ENCODE measurements at regions not wholly inside any gene's neighbourhood (a gene's known extent, or its start where the extent isn't known, plus 50 kb on each side); places are given as distances from the start of the nearest gene placed in this dataset.

GRCh38 chr5:113922343-113922742 is 408.8 kb downstream of the YTHDC2 start:
- no peaks in the 10 kb centered on the region for H3K27me3 ChIP-seq (ENCODE audit: control insufficient read depth in 2 of 2, insufficient read depth in 2 of 2, low read length in 2 of 2)
- no peaks in the 10 kb centered on the region for H3K36me3 ChIP-seq (ENCODE audit: control insufficient read depth in 2 of 2, insufficient read depth in 2 of 2, low read length in 2 of 2)
- no peaks in the 10 kb centered on the region for H3K9me3 ChIP-seq (ENCODE audit: control insufficient read depth in 2 of 2, low read length in 2 of 2)
- no peaks in the 10 kb centered on the region for H3K4me1 ChIP-seq (ENCODE audit: control insufficient read depth in 2 of 2, insufficient read depth in 2 of 2, low read length in 2 of 2)
- H3K4me3 ChIP-seq (ENCODE audit: low read length in 2 of 2), result no peak overlapping the region
- no peak overlapping the region for H3K27ac ChIP-seq (ENCODE audit: low read depth in 2 of 2, low read length in 2 of 2)
- H3K9ac ChIP-seq (ENCODE audit: low read depth in 1 of 2, low read length in 2 of 2), result no peak overlapping the region

DNA sequence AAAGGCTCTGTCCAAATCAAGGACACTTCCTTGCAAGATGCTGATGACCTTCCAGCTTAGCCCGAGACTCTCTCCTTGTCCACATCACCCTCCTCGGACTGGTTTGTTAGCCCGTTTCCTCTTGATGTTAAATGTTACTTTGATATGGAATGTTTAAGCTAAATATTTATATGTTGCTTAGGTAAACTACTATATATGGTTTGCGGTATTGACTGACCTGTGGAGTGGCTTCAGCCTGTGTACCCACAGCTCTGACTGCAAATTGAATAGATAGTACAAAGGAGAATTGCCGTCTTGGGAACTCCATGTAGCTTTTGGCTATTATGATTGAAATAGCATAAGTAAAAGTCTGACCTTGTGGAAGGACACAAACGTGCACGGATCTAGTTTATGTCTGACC is 422.0 kb downstream of the YTHDC2 start:
- Histone ChIP-seq H3K4me1 (ENCODE audit: control insufficient read depth in 2 of 2, insufficient read depth in 2 of 2, low read length in 2 of 2) (no peaks in the 10 kb centered on the region), H3K4me3 (ENCODE audit: low read length in 2 of 2) (no peak overlapping the region), H3K9ac (ENCODE audit: low read depth in 1 of 2, low read length in 2 of 2) (no peak overlapping the region), H3K36me3 (ENCODE audit: control insufficient read depth in 2 of 2, insufficient read depth in 2 of 2, low read length in 2 of 2) (no peaks in the 10 kb centered on the region), H3K27ac (ENCODE audit: low read depth in 2 of 2, low read length in 2 of 2) (no peak overlapping the region), H3K9me3 (ENCODE audit: control insufficient read depth in 2 of 2, low read length in 2 of 2) (no peaks in the 10 kb centered on the region), H3K27me3 (ENCODE audit: control insufficient read depth in 2 of 2, insufficient read depth in 2 of 2, low read length in 2 of 2) (no peaks in the 10 kb centered on the region)

- H3K36me3 ChIP-seq (ENCODE audit: control insufficient read depth in 2 of 2, insufficient read depth in 2 of 2, low read length in 2 of 2), result no peaks in the 10 kb centered on the region
- H3K4me3 ChIP-seq (ENCODE audit: low read length in 2 of 2), result no peak overlapping the region
- no peaks in the 10 kb centered on the region for H3K27me3 ChIP-seq (ENCODE audit: control insufficient read depth in 2 of 2, insufficient read depth in 2 of 2, low read length in 2 of 2)
- no peak overlapping the region for H3K27ac ChIP-seq (ENCODE audit: low read depth in 2 of 2, low read length in 2 of 2)
- no peaks in the 10 kb centered on the region for H3K4me1 ChIP-seq (ENCODE audit: control insufficient read depth in 2 of 2, insufficient read depth in 2 of 2, low read length in 2 of 2)
- H3K9me3 ChIP-seq (ENCODE audit: control insufficient read depth in 2 of 2, low read length in 2 of 2), result no peaks in the 10 kb centered on the region
- H3K9ac ChIP-seq (ENCODE audit: low read depth in 1 of 2, low read length in 2 of 2), result no peak overlapping the region
Measured at GRCh38 chr5:113937301-113937700, 423.8 kb downstream of the YTHDC2 start.

GRCh38 chr5:113939988-113940387 is 421.9 kb upstream of the KCNN2 start:
- Histone ChIP-seq H3K9me3 (ENCODE audit: control insufficient read depth in 2 of 2, low read length in 2 of 2) (no peaks in the 10 kb centered on the region), H3K9ac (ENCODE audit: low read depth in 1 of 2, low read length in 2 of 2) (no peak overlapping the region), H3K4me3 (ENCODE audit: low read length in 2 of 2) (no peak overlapping the region), H3K36me3 (ENCODE audit: control insufficient read depth in 2 of 2, insufficient read depth in 2 of 2, low read length in 2 of 2) (no peaks in the 10 kb centered on the region), H3K4me1 (ENCODE audit: control insufficient read depth in 2 of 2, insufficient read depth in 2 of 2, low read length in 2 of 2) (no peaks in the 10 kb centered on the region), H3K27ac (ENCODE audit: low read depth in 2 of 2, low read length in 2 of 2) (no peak overlapping the region), H3K27me3 (ENCODE audit: control insufficient read depth in 2 of 2, insufficient read depth in 2 of 2, low read length in 2 of 2) (no peaks in the 10 kb centered on the region)

DNA sequence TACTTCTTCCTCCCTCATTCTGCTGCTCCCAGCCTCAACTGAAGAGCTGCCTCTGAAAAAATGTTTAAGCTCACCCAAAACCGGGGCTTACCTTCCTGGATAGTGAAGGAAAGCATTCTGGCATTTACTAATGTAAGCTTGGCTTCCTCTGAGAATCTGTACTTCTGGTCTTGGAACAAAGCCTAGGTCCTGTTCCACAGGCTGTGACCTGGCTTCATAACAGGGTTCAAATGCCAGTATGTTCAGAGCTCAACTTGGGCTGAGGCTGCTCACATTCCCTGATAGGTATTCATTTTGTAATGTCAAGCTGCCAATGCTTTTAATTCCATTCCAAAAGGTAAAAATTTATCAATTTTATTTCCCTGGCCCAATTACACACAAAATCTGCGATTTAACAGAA is 411.7 kb upstream of the KCNN2 start:
- H3K4me1 ChIP-seq (ENCODE audit: control insufficient read depth in 2 of 2, insufficient read depth in 2 of 2, low read length in 2 of 2), result no peaks in the 10 kb centered on the region
- H3K27me3 ChIP-seq (ENCODE audit: control insufficient read depth in 2 of 2, insufficient read depth in 2 of 2, low read length in 2 of 2), result peaks cover 0 to 3% of the 10 kb centered on the region in 2 donors
- H3K4me3 ChIP-seq (ENCODE audit: low read length in 2 of 2), result no peak overlapping the region
- no peaks in the 10 kb centered on the region for H3K36me3 ChIP-seq (ENCODE audit: control insufficient read depth in 2 of 2, insufficient read depth in 2 of 2, low read length in 2 of 2)
- no peaks in the 10 kb centered on the region for H3K9me3 ChIP-seq (ENCODE audit: control insufficient read depth in 2 of 2, low read length in 2 of 2)
- no peak overlapping the region for H3K9ac ChIP-seq (ENCODE audit: low read depth in 1 of 2, low read length in 2 of 2)
- H3K27ac ChIP-seq (ENCODE audit: low read depth in 2 of 2, low read length in 2 of 2), result no peak overlapping the region

DNA sequence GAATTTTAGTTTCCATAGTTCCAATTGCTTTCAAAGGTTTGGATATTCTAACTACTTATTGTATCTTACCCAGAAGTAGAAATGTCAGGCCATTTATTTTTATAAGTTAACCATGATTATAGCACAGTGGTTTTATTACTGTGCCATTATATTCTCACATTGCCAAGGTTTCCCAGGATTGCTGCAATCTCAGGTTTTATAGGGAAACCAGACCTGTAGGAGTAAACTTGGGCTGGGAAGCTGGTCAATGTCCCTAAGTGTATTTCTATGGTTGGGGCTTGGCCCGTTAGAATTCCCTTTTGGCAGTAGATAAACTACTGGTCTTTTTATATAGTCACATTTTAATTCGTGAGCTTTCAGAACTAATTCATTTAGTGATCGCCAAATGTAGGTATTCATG is 396.6 kb upstream of the KCNN2 start:
- H3K4me1 ChIP-seq (ENCODE audit: control insufficient read depth in 2 of 2, insufficient read depth in 2 of 2, low read length in 2 of 2), result no peaks in the 10 kb centered on the region
- no peaks in the 10 kb centered on the region for H3K36me3 ChIP-seq (ENCODE audit: control insufficient read depth in 2 of 2, insufficient read depth in 2 of 2, low read length in 2 of 2)
- no peak overlapping the region for H3K4me3 ChIP-seq (ENCODE audit: low read length in 2 of 2)
- H3K27me3 ChIP-seq (ENCODE audit: control insufficient read depth in 2 of 2, insufficient read depth in 2 of 2, low read length in 2 of 2), result no peaks in the 10 kb centered on the region
- no peaks in the 10 kb centered on the region for H3K9me3 ChIP-seq (ENCODE audit: control insufficient read depth in 2 of 2, low read length in 2 of 2)
- H3K9ac ChIP-seq (ENCODE audit: low read depth in 1 of 2, low read length in 2 of 2), result no peak overlapping the region
- H3K27ac ChIP-seq (ENCODE audit: low read depth in 2 of 2, low read length in 2 of 2), result no peak overlapping the region

DNA sequence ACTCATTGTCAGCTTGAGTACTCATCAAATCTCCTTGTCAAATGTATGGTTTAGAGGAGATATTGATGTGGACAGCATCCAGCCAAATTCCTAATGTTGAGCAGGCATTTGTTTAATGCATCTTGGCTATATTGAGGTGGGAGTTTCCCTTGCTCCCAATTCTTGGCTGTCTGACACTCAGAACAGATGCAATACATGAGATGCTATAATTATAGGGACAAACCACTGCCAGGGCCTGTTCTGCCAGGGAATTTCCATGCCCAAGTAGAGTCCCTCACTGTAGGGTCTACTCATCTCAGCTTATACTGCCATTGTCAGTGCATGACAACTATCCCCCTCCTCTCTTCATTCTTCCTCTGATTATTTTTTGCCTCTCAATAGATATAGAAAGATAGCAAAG is 392.0 kb upstream of the KCNN2 start:
- Histone ChIP-seq H3K4me3 (ENCODE audit: low read length in 2 of 2) (no peak overlapping the region), H3K9me3 (ENCODE audit: control insufficient read depth in 2 of 2, low read length in 2 of 2) (no peaks in the 10 kb centered on the region), H3K36me3 (ENCODE audit: control insufficient read depth in 2 of 2, insufficient read depth in 2 of 2, low read length in 2 of 2) (no peaks in the 10 kb centered on the region), H3K9ac (ENCODE audit: low read depth in 1 of 2, low read length in 2 of 2) (no peak overlapping the region), H3K4me1 (ENCODE audit: control insufficient read depth in 2 of 2, insufficient read depth in 2 of 2, low read length in 2 of 2) (no peaks in the 10 kb centered on the region), H3K27ac (ENCODE audit: low read depth in 2 of 2, low read length in 2 of 2) (no peak overlapping the region), H3K27me3 (ENCODE audit: control insufficient read depth in 2 of 2, insufficient read depth in 2 of 2, low read length in 2 of 2) (no peaks in the 10 kb centered on the region)

GRCh38 chr5:113971454-113971853 is 390.4 kb upstream of the KCNN2 start:
- no peaks in the 10 kb centered on the region for H3K27me3 ChIP-seq (ENCODE audit: control insufficient read depth in 2 of 2, insufficient read depth in 2 of 2, low read length in 2 of 2)
- H3K9me3 ChIP-seq (ENCODE audit: control insufficient read depth in 2 of 2, low read length in 2 of 2), result no peaks in the 10 kb centered on the region
- H3K4me1 ChIP-seq (ENCODE audit: control insufficient read depth in 2 of 2, insufficient read depth in 2 of 2, low read length in 2 of 2), result no peaks in the 10 kb centered on the region
- H3K27ac ChIP-seq (ENCODE audit: low read depth in 2 of 2, low read length in 2 of 2), result no peak overlapping the region
- no peaks in the 10 kb centered on the region for H3K36me3 ChIP-seq (ENCODE audit: control insufficient read depth in 2 of 2, insufficient read depth in 2 of 2, low read length in 2 of 2)
- no peak overlapping the region for H3K9ac ChIP-seq (ENCODE audit: low read depth in 1 of 2, low read length in 2 of 2)
- H3K4me3 ChIP-seq (ENCODE audit: low read length in 2 of 2), result no peak overlapping the region

GRCh38 chr5:113974976-113975375 is 386.9 kb upstream of the KCNN2 start:
- no peak overlapping the region for H3K27ac ChIP-seq (ENCODE audit: low read depth in 2 of 2, low read length in 2 of 2)
- H3K9me3 ChIP-seq (ENCODE audit: control insufficient read depth in 2 of 2, low read length in 2 of 2), result no peaks in the 10 kb centered on the region
- no peak overlapping the region for H3K9ac ChIP-seq (ENCODE audit: low read depth in 1 of 2, low read length in 2 of 2)
- no peaks in the 10 kb centered on the region for H3K27me3 ChIP-seq (ENCODE audit: control insufficient read depth in 2 of 2, insufficient read depth in 2 of 2, low read length in 2 of 2)
- no peaks in the 10 kb centered on the region for H3K4me1 ChIP-seq (ENCODE audit: control insufficient read depth in 2 of 2, insufficient read depth in 2 of 2, low read length in 2 of 2)
- no peaks in the 10 kb centered on the region for H3K36me3 ChIP-seq (ENCODE audit: control insufficient read depth in 2 of 2, insufficient read depth in 2 of 2, low read length in 2 of 2)
- H3K4me3 ChIP-seq (ENCODE audit: low read length in 2 of 2), result no peak overlapping the region

DNA sequence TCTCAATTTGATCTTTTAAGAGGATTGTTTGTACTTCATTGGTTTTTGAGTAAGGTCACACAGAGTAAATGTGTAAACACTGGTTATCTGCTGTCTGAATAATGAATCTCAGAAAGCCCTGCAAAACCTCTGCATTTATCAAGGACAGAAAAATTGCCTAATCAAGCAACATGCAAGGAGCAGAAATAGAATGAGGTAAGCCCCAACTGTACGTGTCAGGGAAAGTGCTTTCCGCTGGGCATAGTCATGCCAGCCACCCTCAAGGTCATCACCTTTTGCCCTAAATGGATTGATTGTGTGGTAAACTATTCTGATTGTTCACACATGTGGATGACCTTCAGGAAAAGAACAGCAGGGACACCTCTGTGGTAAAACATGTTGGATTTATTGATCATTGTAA is 376.9 kb upstream of the KCNN2 start:
- H3K27ac ChIP-seq (ENCODE audit: low read depth in 2 of 2, low read length in 2 of 2), result no peak overlapping the region

DNA sequence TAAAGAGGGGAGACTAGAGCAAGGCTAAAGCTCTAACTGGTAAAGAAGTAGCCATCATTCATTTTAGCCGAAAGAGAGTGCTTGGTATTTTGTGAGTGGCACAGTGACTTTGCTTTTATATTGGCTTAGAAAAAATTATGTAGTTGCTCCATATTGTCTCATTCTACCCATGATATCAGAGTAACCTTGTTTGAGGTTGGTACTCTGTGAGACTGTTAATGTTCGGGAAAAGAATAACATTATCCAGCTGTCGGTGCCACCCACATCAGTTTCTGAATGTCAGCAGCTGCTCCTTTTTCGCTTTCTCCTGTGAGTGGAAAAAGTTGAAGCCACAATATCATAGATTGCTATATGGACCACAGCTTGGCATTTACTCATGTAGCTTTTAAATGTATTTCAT is 376.4 kb upstream of the KCNN2 start:
- H3K9me3 ChIP-seq (ENCODE audit: control insufficient read depth in 2 of 2, low read length in 2 of 2), result no peaks in the 10 kb centered on the region
- H3K9ac ChIP-seq (ENCODE audit: low read depth in 1 of 2, low read length in 2 of 2), result no peak overlapping the region
- no peaks in the 10 kb centered on the region for H3K4me1 ChIP-seq (ENCODE audit: control insufficient read depth in 2 of 2, insufficient read depth in 2 of 2, low read length in 2 of 2)
- H3K27me3 ChIP-seq (ENCODE audit: control insufficient read depth in 2 of 2, insufficient read depth in 2 of 2, low read length in 2 of 2), result no peaks in the 10 kb centered on the region
- H3K27ac ChIP-seq (ENCODE audit: low read depth in 2 of 2, low read length in 2 of 2), result no peak overlapping the region
- H3K4me3 ChIP-seq (ENCODE audit: low read length in 2 of 2), result no peak overlapping the region
- H3K36me3 ChIP-seq (ENCODE audit: control insufficient read depth in 2 of 2, insufficient read depth in 2 of 2, low read length in 2 of 2), result no peaks in the 10 kb centered on the region

More for the DNA sequence above, 376.9 kb upstream of the KCNN2 start:
- no peaks in the 10 kb centered on the region for H3K9me3 ChIP-seq (ENCODE audit: control insufficient read depth in 2 of 2, low read length in 2 of 2)
- no peaks in the 10 kb centered on the region for H3K27me3 ChIP-seq (ENCODE audit: control insufficient read depth in 2 of 2, insufficient read depth in 2 of 2, low read length in 2 of 2)
- H3K9ac ChIP-seq (ENCODE audit: low read depth in 1 of 2, low read length in 2 of 2), result no peak overlapping the region
- no peaks in the 10 kb centered on the region for H3K36me3 ChIP-seq (ENCODE audit: control insufficient read depth in 2 of 2, insufficient read depth in 2 of 2, low read length in 2 of 2)
- no peak overlapping the region for H3K4me3 ChIP-seq (ENCODE audit: low read length in 2 of 2)
- H3K4me1 ChIP-seq (ENCODE audit: control insufficient read depth in 2 of 2, insufficient read depth in 2 of 2, low read length in 2 of 2), result no peaks in the 10 kb centered on the region

All from mucosa of rectum (tissue), 2 donors.